OCI-M2 (cell line): ENCODE measurements at regions not wholly inside any gene's neighbourhood (a gene's known extent, or its start where the extent isn't known, plus 50 kb on each side); places are given as distances from the start of the nearest gene placed in this dataset.

Source experiments
- DNase-seq: peaks from one replicate; lab custom pipeline; 2025; ENCODE audit not compliant: unreplicated experiment; lab: John Stamatoyannopoulos, UW

DNA sequence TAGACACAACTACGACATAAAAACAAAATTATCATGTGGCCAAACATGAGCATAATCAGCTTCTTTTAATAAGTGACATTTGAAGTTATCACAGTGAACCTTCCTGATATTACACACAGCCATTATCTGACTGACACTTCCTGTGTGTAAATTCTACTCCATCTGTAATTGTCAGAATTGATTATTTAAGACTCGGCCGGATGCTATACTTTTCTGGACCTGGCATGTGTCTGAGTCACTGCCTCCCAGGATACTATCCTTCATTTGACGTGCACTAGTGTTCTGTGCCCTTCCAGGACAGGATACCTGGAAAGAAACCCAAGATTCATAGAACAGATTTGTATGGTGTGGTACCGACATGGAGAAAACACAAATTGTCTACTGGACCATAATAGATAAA is 242.0 kb downstream of the HS3ST3A1 start:
- DNase-seq = no peak

DNA sequence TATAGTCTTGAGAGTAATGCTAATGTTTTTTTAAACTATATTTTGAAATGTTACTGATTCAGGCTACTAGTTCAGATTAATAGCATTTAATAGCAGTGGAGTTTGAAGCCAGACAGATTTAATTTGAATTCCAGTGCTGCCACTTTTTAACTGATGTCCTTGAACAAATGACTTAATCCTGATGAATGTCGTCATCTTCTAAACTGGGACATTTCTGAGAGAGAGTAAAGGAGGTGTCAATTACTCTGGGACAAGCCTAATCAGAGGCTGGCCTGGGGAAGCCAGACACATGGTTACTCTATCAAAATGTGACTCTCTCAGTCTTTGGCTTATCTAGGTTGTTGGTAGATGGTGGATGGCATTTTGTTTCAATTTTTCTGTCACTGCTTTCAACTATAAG is 246.7 kb downstream of the HS3ST3A1 start:
- DNase-seq = no peak

DNA sequence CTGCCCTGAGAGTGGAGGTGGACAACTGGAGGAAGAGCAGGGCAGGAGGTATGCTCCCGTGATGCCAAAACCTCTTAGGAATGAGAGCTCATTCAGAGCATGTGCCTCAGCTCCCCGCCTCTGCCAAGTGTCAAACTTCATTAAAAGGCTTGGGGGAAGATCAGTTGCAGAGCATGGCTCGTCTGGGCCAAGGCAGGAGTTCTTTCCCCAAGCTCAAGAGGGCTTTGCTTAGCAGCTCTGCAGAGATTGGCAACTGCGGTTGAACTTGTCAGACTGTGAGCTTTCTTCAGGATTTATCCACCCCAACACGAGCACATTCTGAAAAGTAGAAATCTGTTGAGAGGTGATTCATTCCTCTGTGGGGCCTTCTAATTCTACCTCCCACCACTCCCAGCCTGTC is 248.1 kb downstream of the HS3ST3A1 start:
- no peak for DNase-seq

DNA sequence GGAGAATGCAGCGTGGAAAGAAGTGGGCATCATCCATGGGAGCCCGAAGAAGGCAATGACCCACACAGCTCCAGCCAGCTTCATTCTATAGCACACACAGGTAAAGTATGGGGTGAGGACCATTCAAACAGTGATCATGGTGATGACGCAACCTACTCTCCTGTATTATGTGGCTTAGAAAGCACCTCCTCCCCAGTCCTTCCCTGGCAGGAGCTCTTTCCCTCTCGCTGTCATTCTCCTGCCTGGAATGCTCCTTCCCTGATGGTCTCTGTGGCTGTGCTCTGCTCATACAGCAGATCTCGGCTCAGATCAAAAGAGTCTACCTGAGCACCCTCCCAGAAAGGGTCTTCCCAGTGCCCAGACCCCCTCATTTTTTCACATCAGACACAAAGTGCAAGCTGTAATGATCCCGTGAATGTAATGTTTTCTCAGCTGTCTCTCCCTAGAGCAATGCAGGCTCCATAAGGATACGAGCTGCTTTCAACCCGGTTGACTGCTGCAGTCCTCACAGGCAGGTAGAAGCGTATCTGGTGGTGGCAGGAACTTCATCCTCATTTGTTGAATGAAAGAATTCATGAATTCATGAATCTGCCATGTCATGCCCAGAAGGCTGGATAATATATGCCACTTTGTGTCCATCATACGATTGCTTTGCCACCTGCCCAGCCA is 248.8 kb downstream of the HS3ST3A1 start:
- DNase-seq = no peak

DNA sequence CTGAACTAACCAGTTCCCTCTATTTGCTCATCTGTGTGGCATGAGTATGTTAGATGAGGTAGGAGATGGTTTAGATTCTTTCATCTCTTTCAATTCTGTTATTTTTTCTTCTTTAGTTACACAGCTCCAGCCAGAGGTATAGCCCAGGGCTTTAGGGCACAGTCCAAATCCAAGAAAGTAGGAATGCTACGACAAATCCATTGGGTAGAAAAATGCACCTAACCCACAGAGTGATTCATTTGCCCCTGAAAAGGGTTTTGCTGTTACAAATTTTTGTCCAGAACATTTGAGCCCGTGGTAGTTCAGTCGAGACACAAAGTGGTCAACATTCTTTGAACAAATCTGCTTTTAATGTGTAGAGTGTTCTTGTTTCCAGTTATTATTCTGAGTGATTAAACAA is 250.7 kb downstream of the HS3ST3A1 start:
- no peak for DNase-seq

DNA sequence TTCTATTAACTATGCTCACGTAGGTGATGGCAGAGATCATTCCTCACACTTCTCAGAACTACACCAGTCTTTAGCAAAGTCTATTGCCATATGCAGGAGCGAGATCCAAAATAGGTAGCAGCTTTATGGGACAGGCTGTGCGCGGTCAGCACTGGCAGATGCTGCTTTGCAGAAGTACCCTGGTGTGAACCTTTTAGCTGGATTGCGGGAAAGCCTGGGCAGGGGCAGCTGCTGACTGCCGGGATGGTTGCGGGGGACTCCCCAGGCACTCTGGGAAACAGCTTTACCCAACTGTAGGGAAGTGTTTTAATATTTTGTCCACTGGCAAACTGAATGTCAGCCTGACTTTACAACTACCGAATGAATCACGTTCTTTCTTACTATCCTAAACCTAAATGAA is 251.3 kb downstream of the HS3ST3A1 start:
- no peak for DNase-seq

DNA sequence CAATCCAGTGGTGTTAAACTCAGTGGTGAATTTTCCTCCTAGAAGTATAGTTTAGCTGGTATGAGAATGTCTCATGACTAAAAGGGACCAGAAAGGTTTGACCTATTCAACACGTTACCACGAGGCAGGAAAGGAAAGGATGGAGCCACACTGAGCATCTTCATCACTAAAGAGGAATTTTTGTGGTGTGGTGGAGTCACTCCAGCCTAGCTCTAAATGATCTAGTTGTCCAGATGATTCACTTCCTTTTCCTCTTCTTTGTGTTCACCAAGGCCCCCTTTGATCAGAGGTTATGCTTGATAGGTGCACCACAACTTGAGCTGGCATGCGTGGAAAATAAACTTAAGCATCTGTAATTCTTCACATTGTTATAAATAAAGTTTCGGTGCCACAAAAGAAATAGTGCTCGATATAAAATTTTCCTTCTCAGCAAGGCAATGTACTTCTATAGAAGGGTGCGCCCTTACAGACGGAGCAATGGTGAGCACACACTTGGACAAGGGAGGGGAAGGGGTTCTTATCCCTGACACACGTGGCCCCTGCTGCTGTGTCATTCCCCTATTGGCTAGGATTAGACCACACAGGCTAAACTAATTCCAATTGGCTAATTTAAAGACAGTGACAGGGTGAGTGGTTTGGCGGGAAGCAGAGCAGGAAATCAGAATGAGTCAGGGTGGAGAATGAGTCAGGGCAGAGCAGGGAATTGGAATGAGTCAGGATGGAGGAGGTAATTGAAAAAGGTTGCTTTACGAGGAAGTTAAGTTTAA is 254.6 kb downstream of the HS3ST3A1 start:
- DNase-seq = no peak

DNA sequence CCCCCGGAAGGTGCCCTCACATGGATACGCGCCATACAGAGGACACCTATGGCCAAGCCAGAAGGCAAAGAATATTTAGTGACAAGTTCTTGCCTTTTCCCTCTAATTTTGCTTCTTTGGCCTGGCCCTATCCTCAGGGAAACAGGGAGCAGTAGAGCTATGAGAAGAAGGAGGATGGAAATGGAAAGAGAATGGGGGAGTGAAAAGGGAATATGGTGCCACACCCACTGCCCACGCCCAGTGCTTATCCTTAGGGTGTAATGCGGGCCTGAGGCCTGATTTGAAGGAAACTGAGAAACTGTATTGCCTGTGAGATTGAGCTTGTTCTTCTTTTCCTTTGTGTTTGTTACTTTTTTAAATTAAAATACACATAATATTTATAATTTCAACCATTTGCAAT is 255.1 kb downstream of the HS3ST3A1 start:
- no peak for DNase-seq

DNA sequence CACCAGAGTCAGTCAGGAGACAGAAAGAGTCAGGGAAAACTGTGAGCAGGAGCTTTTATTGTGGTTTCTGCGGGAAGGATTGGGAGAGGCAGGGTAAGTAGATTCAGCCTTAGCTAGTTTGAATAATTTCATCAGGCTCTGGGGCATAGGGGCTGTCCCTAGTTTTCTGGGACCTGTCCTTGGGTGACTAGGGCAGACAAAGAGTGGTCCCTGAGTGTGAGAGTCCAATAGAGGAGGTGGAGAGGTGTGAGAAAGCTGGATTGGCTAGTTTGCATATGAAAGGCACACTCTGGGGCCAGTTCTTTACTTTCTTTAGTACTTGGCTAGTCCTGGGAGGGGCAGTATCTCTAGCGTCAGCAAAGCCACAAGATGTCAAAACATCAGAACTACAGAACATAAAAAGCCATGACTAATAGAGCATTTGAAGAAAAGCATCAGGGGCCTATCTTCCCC is 255.6 kb downstream of the HS3ST3A1 start:
- DNase-seq = no peak

DNA sequence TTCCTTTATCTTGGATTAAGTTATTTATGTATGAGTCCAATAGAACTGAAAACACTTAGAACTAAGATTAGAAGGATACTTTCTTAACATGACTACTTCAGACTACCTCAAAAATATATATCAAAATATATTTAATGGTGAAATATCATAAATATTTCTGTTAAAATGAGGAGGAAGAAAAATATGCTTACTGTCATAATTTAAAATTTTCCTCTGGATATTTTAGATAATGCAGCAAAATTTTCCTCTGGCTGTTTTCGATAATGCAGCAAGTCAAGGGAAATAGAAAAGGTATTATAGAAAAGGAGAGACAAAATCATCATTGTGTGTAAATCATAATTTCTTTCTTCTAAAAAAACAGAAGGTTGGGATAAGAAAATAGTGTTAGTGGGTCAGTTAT is 263.3 kb downstream of the HS3ST3A1 start:
- DNase-seq = no peak

DNA sequence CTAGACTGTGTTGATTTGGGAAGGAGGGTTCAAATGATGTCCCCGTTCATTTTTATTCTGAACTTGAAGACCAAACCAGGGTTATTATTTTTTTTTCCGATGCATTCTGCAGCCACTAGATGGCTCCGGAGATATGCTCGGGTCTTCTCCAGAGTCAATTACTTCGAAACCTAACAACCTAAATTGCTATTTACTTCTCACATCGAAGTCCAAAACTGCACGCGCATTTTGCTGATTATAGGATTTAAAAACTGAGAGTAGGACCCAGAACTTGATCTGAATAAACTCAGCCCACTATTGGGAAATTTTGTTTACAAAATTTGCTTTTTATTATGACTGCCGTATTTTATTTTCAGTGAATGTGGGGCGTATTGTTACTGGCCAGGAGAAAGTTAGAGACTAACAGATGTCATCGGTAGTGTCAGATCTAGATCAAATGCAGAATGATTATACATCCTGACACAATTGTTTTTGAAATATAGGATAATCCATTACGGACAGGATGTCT is 263.8 kb downstream of the HS3ST3A1 start:
- no peak for DNase-seq

DNA sequence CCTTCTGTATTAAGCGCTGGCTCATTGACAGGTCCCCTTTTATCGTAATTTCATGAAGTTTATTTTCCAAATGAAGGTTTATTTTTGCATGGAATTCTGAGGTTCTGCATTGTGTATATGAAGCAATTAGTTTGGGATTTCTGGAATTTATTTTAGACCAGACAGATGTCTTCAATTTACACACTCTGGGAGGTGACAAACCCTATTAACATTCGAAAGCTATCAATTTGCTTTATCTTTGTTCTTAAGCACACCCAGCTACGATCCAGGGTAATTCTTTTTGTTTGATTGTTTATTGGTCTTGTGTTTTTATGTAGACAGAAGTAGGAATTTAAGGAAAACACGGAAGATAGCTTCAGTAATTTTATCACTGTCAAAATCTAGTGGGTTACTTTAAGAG is 264.6 kb downstream of the HS3ST3A1 start:
- no peak for DNase-seq

DNA sequence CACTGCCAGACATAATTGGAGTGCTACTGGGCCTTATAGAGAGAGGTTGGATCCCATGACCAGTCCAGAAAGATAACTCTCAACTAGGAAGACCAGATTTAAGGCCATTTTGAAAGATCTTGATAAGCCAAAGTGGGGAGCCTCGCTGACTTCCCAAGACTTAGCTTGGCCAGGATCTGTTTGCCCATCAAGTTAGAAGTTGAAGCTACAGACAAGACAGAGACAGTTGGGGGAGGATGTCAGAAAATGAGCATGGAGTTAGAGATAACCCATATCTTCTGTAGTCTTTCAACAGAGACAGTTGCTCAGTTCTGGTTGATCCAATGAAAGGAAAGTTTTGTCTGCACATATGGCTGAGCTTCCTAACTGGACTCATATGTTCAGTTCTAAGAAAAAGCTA is 267.4 kb downstream of the HS3ST3A1 start:
- no peak for DNase-seq

DNA sequence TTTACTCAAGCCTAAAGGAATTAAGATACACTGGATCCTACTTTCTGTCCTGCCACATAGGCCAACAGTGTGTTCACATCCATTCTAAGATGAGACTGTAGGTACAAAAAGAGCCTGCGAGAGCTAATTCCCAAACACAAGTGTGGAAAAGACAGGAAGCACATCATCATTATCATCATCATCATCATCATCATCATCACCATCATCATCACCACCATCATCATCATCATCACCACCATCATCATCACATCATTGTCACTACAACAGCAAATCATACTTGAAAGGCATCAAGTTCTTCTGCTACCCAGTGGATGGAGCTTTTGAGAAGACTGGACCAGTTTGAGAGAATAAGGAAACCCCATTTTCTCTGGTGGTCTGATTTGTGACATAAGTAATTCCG is 268.1 kb downstream of the HS3ST3A1 start:
- DNase-seq = no peak

DNA sequence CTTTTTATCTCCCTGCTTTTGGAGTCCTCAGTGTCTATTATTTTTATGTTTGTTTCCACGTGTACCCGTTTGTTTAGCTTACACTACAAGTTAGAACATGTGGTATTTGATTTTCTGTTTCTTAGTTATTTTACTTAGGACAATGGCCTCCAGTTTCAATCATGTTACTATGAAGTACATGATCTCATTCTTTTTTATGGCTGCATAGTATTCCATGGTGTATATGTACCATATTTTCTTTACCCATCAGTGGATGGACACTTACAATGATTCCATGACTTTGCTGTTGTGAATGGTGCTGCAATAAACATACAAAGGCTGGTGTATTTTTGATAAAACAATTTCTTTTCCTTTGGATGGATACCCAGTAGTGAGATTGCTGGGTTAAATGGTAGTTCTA is 269.5 kb downstream of the HS3ST3A1 start:
- DNase-seq = no peak

DNA sequence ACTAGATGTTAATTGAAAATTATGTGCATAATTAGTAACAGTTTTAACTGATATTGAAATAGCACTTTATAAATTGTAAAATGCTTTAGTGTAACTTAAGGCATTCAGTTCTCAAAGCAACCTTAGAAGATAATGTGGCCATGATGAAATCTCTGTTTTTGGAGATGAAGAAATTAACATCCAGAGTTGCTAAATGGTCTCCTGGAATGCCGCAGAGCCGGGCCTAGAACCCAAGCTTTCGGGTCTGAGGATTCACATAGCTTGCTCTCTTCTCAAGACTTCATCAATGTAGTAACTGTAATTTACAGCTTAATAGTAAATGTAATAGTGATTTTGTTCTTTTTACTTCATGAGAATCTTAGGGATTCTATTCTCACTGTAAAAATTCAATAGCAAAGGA is 272.3 kb downstream of the HS3ST3A1 start:
- no peak for DNase-seq

DNA sequence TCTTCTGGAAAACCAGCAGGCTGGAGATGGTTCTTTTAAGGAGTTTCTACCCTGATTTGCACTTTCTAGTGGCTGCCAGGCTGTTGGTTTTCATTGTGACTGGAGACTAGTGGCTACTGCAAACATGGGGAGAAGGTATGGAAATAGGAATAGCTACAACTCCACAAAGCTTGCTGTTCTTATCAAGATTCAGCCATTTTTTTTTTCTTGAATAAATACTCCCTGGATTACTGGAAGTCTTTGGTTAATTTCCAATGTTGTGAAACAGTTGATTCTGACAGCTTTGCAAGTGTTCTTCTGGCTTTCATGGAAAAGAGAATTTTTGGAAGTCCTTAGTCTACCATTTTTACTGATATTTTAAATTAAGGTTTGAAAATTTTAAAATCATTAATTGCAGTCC is 277.7 kb downstream of the HS3ST3A1 start:
- no peak for DNase-seq

DNA sequence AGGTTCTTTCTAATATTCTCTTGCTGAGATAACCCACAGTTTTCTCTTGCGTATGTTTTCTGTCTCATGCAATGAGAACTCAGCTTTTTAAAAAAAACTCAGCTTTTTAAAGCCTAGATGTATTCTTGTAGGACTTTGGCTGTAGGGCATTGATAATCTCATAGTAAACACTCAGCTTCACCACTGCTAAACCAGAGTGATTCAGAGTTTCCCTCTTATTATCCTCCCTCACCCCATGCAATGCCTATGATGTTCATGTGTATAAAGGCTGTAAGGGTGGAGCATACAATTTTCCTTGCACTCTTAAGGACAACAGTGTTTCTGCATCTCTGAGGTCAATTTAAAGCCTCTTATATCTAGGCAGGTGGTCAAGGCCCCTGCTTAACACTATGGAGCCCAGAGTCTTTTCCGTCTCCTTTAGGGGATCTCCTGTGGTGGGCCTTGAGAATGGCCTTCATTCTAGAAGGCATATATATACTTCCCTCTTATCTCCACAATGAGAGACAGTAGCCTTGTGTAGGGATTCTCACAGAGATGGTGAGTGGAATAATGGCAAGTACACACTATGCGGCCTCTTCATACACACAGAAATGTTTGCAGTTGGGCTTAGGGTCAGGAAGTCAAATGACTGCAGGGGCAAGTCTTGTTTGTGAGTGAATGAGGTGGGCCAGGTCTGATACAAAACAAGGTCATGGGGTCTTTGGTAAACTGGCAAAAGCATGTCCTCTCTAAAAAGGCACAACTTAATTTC is 279.6 kb downstream of the HS3ST3A1 start:
- DNase-seq = no peak

DNA sequence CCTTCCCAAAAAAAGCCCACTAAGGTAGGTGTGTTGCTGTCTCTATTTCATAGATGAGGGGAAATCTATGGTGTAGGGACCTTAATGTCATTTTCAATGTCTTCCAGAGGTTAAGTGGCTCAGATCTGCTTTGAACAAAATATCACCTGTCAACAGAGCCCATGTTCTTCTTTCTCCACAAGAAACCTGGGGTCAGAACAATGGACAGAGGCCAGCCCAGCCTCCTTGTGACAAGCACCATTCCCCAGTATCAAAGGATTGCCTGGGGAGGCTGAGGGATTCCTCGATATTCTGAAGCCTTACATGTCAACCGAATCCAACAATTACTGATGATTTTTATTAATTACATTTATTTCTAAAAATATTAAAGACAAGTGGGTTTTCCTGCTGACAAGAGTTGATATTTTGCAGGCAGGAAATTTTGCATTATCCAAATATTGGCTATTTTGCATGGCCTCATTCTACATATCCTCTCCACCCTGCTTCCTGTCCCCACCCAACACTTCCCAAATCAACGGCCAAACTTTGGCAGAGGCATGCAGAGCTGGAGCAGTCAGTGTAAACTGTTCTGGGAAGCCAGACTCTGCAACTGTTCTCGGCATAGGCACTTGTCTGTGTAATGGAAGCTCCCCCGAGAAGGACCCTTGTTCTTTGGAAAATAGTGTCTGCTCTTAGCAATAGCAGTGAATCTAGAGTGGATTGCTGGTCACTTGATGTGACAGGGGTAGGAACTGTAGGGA is 281.5 kb downstream of the HS3ST3A1 start:
- no peak for DNase-seq

DNA sequence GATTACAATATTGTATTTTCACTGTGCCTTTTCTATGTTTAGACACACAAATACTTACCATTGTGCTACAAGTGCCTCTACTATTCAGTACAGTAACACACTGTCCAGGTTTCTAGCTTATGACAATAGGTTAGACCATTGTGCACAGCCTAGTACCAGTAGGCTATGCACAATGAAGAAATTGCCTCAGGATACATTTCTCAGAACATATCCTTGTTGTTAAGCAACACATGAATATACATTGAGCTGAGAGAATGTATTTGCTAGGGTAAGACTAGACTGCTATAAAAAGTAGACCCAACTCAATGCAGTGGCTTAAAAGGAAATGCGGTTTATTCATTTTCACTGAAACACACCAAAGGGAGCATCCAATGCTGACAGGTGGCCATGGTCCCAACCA is 285.1 kb downstream of the HS3ST3A1 start:
- DNase-seq = no peak

DNA sequence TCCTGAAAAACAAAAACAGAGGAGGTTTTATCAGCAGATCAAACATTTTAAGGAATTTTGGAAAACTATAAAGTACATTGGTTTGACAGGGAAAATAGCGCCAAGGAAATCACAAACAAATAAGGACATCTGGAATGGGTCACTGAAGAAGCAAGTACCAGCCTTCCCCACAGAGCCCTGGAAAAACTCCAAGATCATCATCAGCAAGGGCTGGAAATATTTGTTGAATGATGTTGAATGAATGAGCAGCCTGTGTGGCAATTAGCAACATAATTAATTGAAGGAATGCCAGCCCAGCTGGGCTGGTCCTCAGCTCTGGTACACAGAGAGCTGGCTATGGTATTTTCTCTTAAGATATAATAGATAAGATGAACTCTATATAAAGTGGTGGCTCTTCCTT is 290.4 kb downstream of the HS3ST3A1 start:
- DNase-seq = no peak
